Fibroblast of lung (primary cell): ENCODE measurements at regions not wholly inside any gene's neighbourhood (a gene's known extent, or its start where the extent isn't known, plus 50 kb on each side); places are given as distances from the start of the nearest gene placed in this dataset.

Source experiments
- DNase-seq, 2 donors: peaks; one replicate each; pipeline versions ENCODE4 v3.0.0 to v3.0.0-alpha.2; 2010; ENCODE audit warnings: low read depth in 2 of 2
- H2AFZ ChIP-seq: 2 replicates; pipeline ENCODE4 v1.5.1; 2012; ENCODE audit warnings: low read length, control low read depth, inconsistent platforms
- H3K27ac ChIP-seq: 2 replicates; pipeline ENCODE4 v1.5.1; 2011; ENCODE audit warnings: low read length, control low read depth; ENCODE audit not compliant: insufficient read depth
- H3K27me3 ChIP-seq: 2 replicates; pipeline ENCODE4 v1.5.1; 2011; ENCODE audit warnings: mild to moderate bottlenecking, low read length; ENCODE audit not compliant: control insufficient read depth, insufficient read depth
- H3K36me3 ChIP-seq: 2 replicates; pipeline ENCODE4 v1.5.1; 2011; ENCODE audit warnings: low read length; ENCODE audit not compliant: control insufficient read depth, insufficient read depth
- H3K4me1 ChIP-seq: 2 replicates; pipeline ENCODE4 v1.5.1; 2011; ENCODE audit warnings: low read length; ENCODE audit not compliant: control insufficient read depth, insufficient read depth; ENCODE audit errors: extremely low read depth
- H3K4me2 ChIP-seq: 2 replicates; pipeline ENCODE4 v1.5.1; 2011; ENCODE audit warnings: low read length, control low read depth; ENCODE audit not compliant: insufficient read depth; ENCODE audit errors: extremely low read depth
- H3K4me3 ChIP-seq, 4 experiments: fragments of 200-600 bp in 1 of 4; sonication (generic) in 1 of 4; replicated peaks in 1 of 4; 2 replicates each; pipeline ENCODE4 v1.5.1; 2011 to 2016; ENCODE audit warnings: low read length in 4 of 4, low read depth in 3 of 4, mild to moderate bottlenecking in 3 of 4, control low read depth in 2 of 4, inconsistent platforms in 1 of 4, mixed read lengths in 1 of 4; ENCODE audit not compliant: insufficient read depth in 1 of 4; ENCODE audit errors: control extremely low read depth in 1 of 4
- H3K79me2 ChIP-seq: 2 replicates; pipeline ENCODE4 v1.5.1; 2012; ENCODE audit warnings: mild to moderate bottlenecking, low read length, inconsistent platforms; ENCODE audit not compliant: control insufficient read depth, insufficient read depth
- H3K9ac ChIP-seq: 2 replicates; pipeline ENCODE4 v1.5.1; 2011; ENCODE audit warnings: mild to moderate bottlenecking, low read length, control low read depth; ENCODE audit not compliant: insufficient read depth
- H3K9me3 ChIP-seq: 2 replicates; pipeline ENCODE4 v1.5.1; 2012; ENCODE audit warnings: low read depth, low read length; ENCODE audit not compliant: control insufficient read depth, insufficient read depth
- H4K20me1 ChIP-seq: 2 replicates; pipeline ENCODE4 v1.5.1; 2011; ENCODE audit warnings: low read length; ENCODE audit not compliant: control insufficient read depth, insufficient read depth; ENCODE audit errors: extremely low read depth
- CTCF ChIP-seq, 2 donors: IDR thresholded peaks in 1 of 2; conservative IDR thresholded peaks in 1 of 2; 1 replicate in 1 of 2; 2 replicates in 1 of 2; pipeline ENCODE4 v1.5.1; 2011 to 2012; ENCODE audit warnings: low read length in 2 of 2, control low read depth in 1 of 2, inconsistent platforms in 1 of 2, low read depth in 1 of 2, mild to moderate bottlenecking in 1 of 2
- EZH2 ChIP-seq: IDR thresholded peaks from 2 replicates; pipeline ENCODE4 v1.5.1; 2012; ENCODE audit warnings: low read length, control low read depth, mild to moderate bottlenecking; ENCODE audit errors: missing control alignments

GRCh38 chr4:59536428-59536827, 1663.7 kb upstream of the ADGRL3 start:
- H3K27me3 ChIP-seq: no peaks in the 10 kb centered on the region
- no peaks in the 10 kb centered on the region for H4K20me1 ChIP-seq
- TF ChIP-seq EZH2 (no peak), CTCF (conservative IDR thresholded peaks at IDR 0.05 in 1 of 2, IDR thresholded peaks at IDR 0.05 in 1 of 2; ENCODE audit: low read depth in 1 of 2, low read length in 2 of 2) (no peak)
- H3K36me3 ChIP-seq: no peaks in the 10 kb centered on the region
- H3K9ac ChIP-seq: no peak overlapping the region
- no peak for DNase-seq
- no peaks in the 10 kb centered on the region for H3K79me2 ChIP-seq
- no peak overlapping the region for H3K4me2 ChIP-seq
- H3K27ac ChIP-seq: no peak overlapping the region
- H3K4me3 ChIP-seq: no peak overlapping the region
- H3K4me1 ChIP-seq: no peaks in the 10 kb centered on the region
- H3K9me3 ChIP-seq: no peaks in the 10 kb centered on the region
- no peak overlapping the region for H2AFZ ChIP-seq

DNA sequence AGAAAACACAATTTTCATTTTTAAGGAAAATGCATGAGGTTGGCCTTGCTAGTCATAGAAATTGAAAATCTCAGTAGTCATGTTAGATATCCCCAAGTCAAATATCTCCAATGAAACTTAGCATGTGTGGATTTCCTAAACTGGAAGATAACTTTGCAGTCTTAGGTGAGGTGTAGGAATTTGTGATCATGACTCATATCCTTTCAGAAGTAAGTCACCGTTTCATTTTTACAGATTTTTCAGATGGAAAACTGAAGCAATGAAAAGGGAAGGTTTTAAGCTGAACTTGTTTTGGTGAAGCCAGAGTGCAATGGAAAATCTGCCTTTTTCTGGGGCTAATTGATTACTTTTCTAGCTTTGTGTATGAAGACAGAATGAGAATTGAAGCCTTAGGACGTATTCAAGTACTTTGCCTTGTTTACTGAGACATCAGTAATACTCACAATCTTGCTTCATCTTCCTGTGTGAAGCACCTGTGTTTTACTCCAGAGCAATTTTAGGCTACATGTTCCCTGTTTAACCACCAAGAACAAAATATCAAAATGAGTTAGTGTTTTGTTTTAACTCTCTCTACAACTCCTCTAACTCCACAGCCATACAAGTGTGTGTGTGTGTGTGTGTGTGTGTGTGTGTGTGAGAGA, 1662.8 kb upstream of the ADGRL3 start:
- Histone ChIP-seq H3K36me3 (no peaks in the 10 kb centered on the region), H3K79me2 (no peaks in the 10 kb centered on the region), H3K9ac (no peak overlapping the region), H2AFZ (no peak overlapping the region), H4K20me1 (no peaks in the 10 kb centered on the region), H3K4me1 (no peaks in the 10 kb centered on the region), H3K4me3 (no peak overlapping the region), H3K9me3 (no peaks in the 10 kb centered on the region), H3K27me3 (no peaks in the 10 kb centered on the region), H3K4me2 (no peak overlapping the region), H3K27ac (no peak overlapping the region)
- TF ChIP-seq CTCF (conservative IDR thresholded peaks at IDR 0.05 in 1 of 2, IDR thresholded peaks at IDR 0.05 in 1 of 2; ENCODE audit: low read depth in 1 of 2, low read length in 2 of 2): no peak
- TF ChIP-seq EZH2: no peak
- peak in 1 of 2 donors; percentile 7 for DNase-seq

DNA sequence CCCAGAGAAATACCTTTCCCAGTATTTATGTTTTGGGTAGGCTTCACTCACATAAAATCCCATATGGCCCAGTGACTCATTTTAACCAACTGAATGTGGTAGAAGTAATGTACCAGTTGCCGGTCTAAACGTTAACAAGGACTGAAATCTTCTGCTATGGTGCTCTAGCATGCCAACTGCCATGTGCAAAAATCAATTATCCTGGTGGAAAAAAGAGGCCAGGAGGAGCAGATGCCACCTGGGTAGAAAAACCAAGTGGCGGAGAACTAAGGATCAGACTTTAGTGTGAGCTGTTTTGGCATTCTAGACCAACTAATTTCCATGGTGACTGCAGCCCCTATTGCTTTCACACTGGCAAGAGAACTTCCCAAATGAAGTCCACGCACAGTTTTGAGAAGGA, 1660.7 kb upstream of the ADGRL3 start:
- Histone ChIP-seq H3K4me1 (no peaks in the 10 kb centered on the region), H3K27ac (no peak overlapping the region), H3K4me3 (no peak overlapping the region), H3K36me3 (no peaks in the 10 kb centered on the region), H2AFZ (no peak overlapping the region), H3K79me2 (no peaks in the 10 kb centered on the region), H3K9me3 (no peaks in the 10 kb centered on the region), H3K27me3 (no peaks in the 10 kb centered on the region), H3K9ac (no peak overlapping the region), H4K20me1 (no peaks in the 10 kb centered on the region), H3K4me2 (no peak overlapping the region)
- no peak for TF ChIP-seq CTCF (conservative IDR thresholded peaks at IDR 0.05 in 1 of 2, IDR thresholded peaks at IDR 0.05 in 1 of 2; ENCODE audit: low read depth in 1 of 2, low read length in 2 of 2)
- TF ChIP-seq EZH2: no peak
- DNase-seq: no peak
